Spleen (tissue), 7 donors: ENCODE measurements at regions not wholly inside any gene's neighbourhood (a gene's known extent, or its start where the extent isn't known, plus 50 kb on each side); places are given as distances from the start of the nearest gene placed in this dataset.

Experiments
- POLR2A ChIP-seq, 3 donors: fragments of 450-650 bp; IDR thresholded peaks; one replicate each; pipeline ENCODE4 v1.5.1; 2017; ENCODE audit warnings: antibody characterized with exemption in 3 of 3, mild to moderate bottlenecking in 1 of 3
- TF ChIP-seq, protein P1 (sequence below), 11 experiments: fragments of 200-600 bp in 7 of 11; fragments of 450-650 bp in 4 of 11; sonication (generic) in 4 of 11; IDR thresholded peaks in 8 of 11; conservative IDR thresholded peaks in 3 of 11; 1 replicate in 7 of 11; 2 replicates in 4 of 11; pipeline versions ENCODE4 v1.4.0 to v1.8.0; 2016 to 2021; ENCODE audit warnings: antibody characterized with exemption in 11 of 11, inconsistent platforms in 4 of 11, mild to moderate bottlenecking in 1 of 11
- donor health status: DM: no; HTN: no; CAD: no; lungs with moderate emphysema.
- donor health status: DM: no; HTN: no; CAD: no.
- donor health status: DM: no; HTN: no; CAD: no.

- TF ChIP-seq, protein P1, sequence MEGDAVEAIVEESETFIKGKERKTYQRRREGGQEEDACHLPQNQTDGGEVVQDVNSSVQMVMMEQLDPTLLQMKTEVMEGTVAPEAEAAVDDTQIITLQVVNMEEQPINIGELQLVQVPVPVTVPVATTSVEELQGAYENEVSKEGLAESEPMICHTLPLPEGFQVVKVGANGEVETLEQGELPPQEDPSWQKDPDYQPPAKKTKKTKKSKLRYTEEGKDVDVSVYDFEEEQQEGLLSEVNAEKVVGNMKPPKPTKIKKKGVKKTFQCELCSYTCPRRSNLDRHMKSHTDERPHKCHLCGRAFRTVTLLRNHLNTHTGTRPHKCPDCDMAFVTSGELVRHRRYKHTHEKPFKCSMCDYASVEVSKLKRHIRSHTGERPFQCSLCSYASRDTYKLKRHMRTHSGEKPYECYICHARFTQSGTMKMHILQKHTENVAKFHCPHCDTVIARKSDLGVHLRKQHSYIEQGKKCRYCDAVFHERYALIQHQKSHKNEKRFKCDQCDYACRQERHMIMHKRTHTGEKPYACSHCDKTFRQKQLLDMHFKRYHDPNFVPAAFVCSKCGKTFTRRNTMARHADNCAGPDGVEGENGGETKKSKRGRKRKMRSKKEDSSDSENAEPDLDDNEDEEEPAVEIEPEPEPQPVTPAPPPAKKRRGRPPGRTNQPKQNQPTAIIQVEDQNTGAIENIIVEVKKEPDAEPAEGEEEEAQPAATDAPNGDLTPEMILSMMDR (IDR thresholded peaks at IDR 0.05 in 8 of 11, conservative IDR thresholded peaks at IDR 0.05 in 3 of 11): no peak
- TF ChIP-seq POLR2A (IDR thresholded peaks at IDR 0.05): no peak
Measured at GRCh38 chr2:136363900-136364299, 246.0 kb upstream of the CXCR4 start.
